Prostate gland (tissue), 2 donors: ENCODE measurements at regions not wholly inside any gene's neighbourhood (a gene's known extent, or its start where the extent isn't known, plus 50 kb on each side); places are given as distances from the start of the nearest gene placed in this dataset.

Experiments used
- CTCF ChIP-seq, 4 experiments: fragments of 200-600 bp in 2 of 4; fragments of 450-650 bp in 2 of 4; sonication (generic) in 2 of 4; IDR thresholded peaks; 1 replicate in 3 of 4; 2 replicates in 1 of 4; pipeline ENCODE4 v1.5.1; 2016 to 2019; ENCODE audit warnings: antibody characterized with exemption in 4 of 4, mild to moderate bottlenecking in 2 of 4, moderate library complexity in 2 of 4
- POLR2A ChIP-seq: fragments of 450-650 bp; IDR thresholded peaks from one replicate; pipeline ENCODE4 v1.6.1; 2016; ENCODE audit warnings: antibody characterized with exemption, mild to moderate bottlenecking

GRCh38 chr11:32233928-32234327 is 143.1 kb downstream of the RCN1 start:
- TF ChIP-seq CTCF (IDR thresholded peaks at IDR 0.05): no peak
- TF ChIP-seq POLR2A: no peak
